ENCODE measurements at regions not wholly inside any gene's neighbourhood (a gene's known extent, or its start where the extent isn't known, plus 50 kb on each side); places are given as distances from the start of the nearest gene placed in this dataset.

GRCh38 chr5:107242411-107243219 lies 428.1 kb downstream of the EFNA5 start:
- Histone ChIP-seq H3K4me2 (ENCODE audit: low read length) (no peak overlapping the region), H3K4me1 (ENCODE audit: control insufficient read depth in 1 of 2, insufficient read depth in 2 of 2, low read length in 2 of 2) (no peaks in the 10 kb centered on the region), H3K79me2 (ENCODE audit: insufficient read depth, low read length) (no peaks in the 10 kb centered on the region), H3K4me3 (replicated peaks in 1 of 2; ENCODE audit: low read depth in 1 of 2, low read length in 2 of 2) (no peak overlapping the region), H3K9ac (ENCODE audit: low read length) (no peak overlapping the region), H2AFZ (ENCODE audit: low read depth, low read length, poor library complexity, severe bottlenecking) (no peak overlapping the region), H3K27me3 (ENCODE audit: insufficient read depth, low read length) (no peaks in the 10 kb centered on the region), H3K9me3 (ENCODE audit: control insufficient read depth in 1 of 2, insufficient read depth in 1 of 2, low read depth in 1 of 2, low read length in 2 of 2) (no peaks in the 10 kb centered on the region), H4K20me1 (ENCODE audit: insufficient read depth) (no peaks in the 10 kb centered on the region), H3K27ac (ENCODE audit: low read depth, low read length) (no peak overlapping the region), H3K36me3 (ENCODE audit: control insufficient read depth in 1 of 2, insufficient read depth in 2 of 2, low read length in 2 of 2) (no peaks in the 10 kb centered on the region), H3K9me2 (ENCODE audit: insufficient read depth) (no peaks in the 10 kb centered on the region)
- no peak for DNase-seq (ENCODE audit: low read depth, low spot score)
- RAD21 ChIA-PET (ENCODE audit: low non-redundant PET in 1 of 2, low total read pairs in 2 of 2, uncharacterized antibody in 2 of 2, unreplicated experiment in 2 of 2): no interaction called here
- ATAC-seq: no peak
- BruUV-seq (replicated peaks): no TSS peak
- POLR2A ChIA-PET: no interaction called here
- CTCF ChIA-PET: no interaction called here
- intact Hi-C loops (cut with micrococcal nuclease): loop anchor here (10.0 kb wide), 1 partner anchor 432 kb away; the partner anchor contains the start of gene EFNA5
- TF ChIP-seq SIN3A (IDR thresholded peaks at IDR 0.05; ENCODE audit: low read depth) (no peak), MAX (IDR thresholded peaks at IDR 0.05) (no peak), SRF (IDR thresholded peaks at IDR 0.05; ENCODE audit: low read depth) (no peak), ELF1 (IDR thresholded peaks at IDR 0.05; ENCODE audit: borderline replicate concordance, low read depth) (no peak), EZH2phosphoT487 (IDR thresholded peaks at IDR 0.05; ENCODE audit: borderline replicate concordance) (no peak), SP1 (IDR thresholded peaks at IDR 0.05; ENCODE audit: low read depth) (no peak), ZNF274 (IDR thresholded peaks at IDR 0.05; ENCODE audit: low read depth, low read length) (no peak), POLR2A (IDR thresholded peaks at IDR 0.05; ENCODE audit: borderline replicate concordance, extremely low read depth, insufficient read depth, insufficient read length) (no peak), REST (IDR thresholded peaks at IDR 0.05; ENCODE audit: low read depth) (no peak)
- TF ChIP-seq, protein P1, sequence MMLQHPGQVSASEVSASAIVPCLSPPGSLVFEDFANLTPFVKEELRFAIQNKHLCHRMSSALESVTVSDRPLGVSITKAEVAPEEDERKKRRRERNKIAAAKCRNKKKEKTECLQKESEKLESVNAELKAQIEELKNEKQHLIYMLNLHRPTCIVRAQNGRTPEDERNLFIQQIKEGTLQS (IDR thresholded peaks at IDR 0.05): no peak

Measured in HCT116 (cell line).